GM18868 (cell line): ENCODE measurements at regions not wholly inside any gene's neighbourhood (a gene's known extent, or its start where the extent isn't known, plus 50 kb on each side); places are given as distances from the start of the nearest gene placed in this dataset.
"Not testable (repeated sequence)": the region's sequence is repeated elsewhere in the genome, so short reads cannot be mapped to it uniquely, and the experiment has no call there.

Experiments
- ATAC-seq: cut with Tn5 transposase; IDR thresholded peaks from one replicate; pipeline ENCODE4 v1.9.1; 2021; ENCODE audit warnings: mild to moderate bottlenecking, moderate library complexity; ENCODE audit not compliant: unreplicated experiment

- ATAC-seq = not testable (repeated sequence)
Observed at GRCh38 chr3:170662986-170663385, 77.1 kb upstream of the SLC7A14 start.

GRCh38 chr3:170660139-170660538 lies 74.3 kb upstream of the SLC7A14 start:
- ATAC-seq = no peak

- no peak for ATAC-seq
Observed at GRCh38 chr3:170657312-170657711, 71.4 kb upstream of the SLC7A14 start.

- ATAC-seq = no peak
Observed at GRCh38 chr3:170656284-170656683, 70.4 kb upstream of the SLC7A14 start.

GRCh38 chr3:170653801-170654200 lies 67.9 kb upstream of the SLC7A14 start:
- no peak for ATAC-seq

- ATAC-seq = no peak
Observed at GRCh38 chr3:170651260-170651845, 65.5 kb upstream of the SLC7A14 start.

- not testable (repeated sequence) for ATAC-seq
Observed at GRCh38 chr3:170650557-170650956, 64.7 kb upstream of the SLC7A14 start.

GRCh38 chr3:170644711-170645110 lies 58.8 kb upstream of the SLC7A14 start:
- ATAC-seq = no peak

- no peak for ATAC-seq
Observed at GRCh38 chr3:170643831-170644230, 58.0 kb upstream of the SLC7A14 start.

GRCh38 chr3:170642882-170643601 lies 57.2 kb upstream of the SLC7A14 start:
- ATAC-seq = no peak

GRCh38 chr3:170641510-170642236 lies 55.8 kb upstream of the SLC7A14 start:
- ATAC-seq = no peak

GRCh38 chr3:170640737-170641171 lies 54.9 kb upstream of the SLC7A14 start:
- ATAC-seq = no peak

- no peak for ATAC-seq
Observed at GRCh38 chr3:170638988-170639387, 53.1 kb upstream of the SLC7A14 start.

- ATAC-seq = no peak
Observed at GRCh38 chr3:170637306-170637705, 51.4 kb upstream of the SLC7A14 start.

- no peak for ATAC-seq
Observed at GRCh38 chr3:170636400-170636973, 50.6 kb upstream of the SLC7A14 start.
